HG02938 (cell line): ENCODE measurements at regions not wholly inside any gene's neighbourhood (a gene's known extent, or its start where the extent isn't known, plus 50 kb on each side); places are given as distances from the start of the nearest gene placed in this dataset.

Experiments
- ATAC-seq: cut with Tn5 transposase; IDR thresholded peaks from one replicate; pipeline ENCODE4 v1.9.1; 2021; ENCODE audit warnings: mild to moderate bottlenecking, moderate library complexity; ENCODE audit not compliant: unreplicated experiment

GRCh38 chr21:34192646-34193285, 119.4 kb downstream of the MRPS6 start:
- ATAC-seq = no peak

- ATAC-seq = no peak
Observed at GRCh38 chr21:34195335-34195734, 122.0 kb downstream of the MRPS6 start.

GRCh38 chr21:34196996-34197395, 123.6 kb downstream of the MRPS6 start:
- ATAC-seq = no peak

- ATAC-seq = no peak
Observed at GRCh38 chr21:34197561-34197960, 124.2 kb downstream of the MRPS6 start.

GRCh38 chr21:34198231-34199120, 125.1 kb downstream of the MRPS6 start:
- no peak for ATAC-seq

- ATAC-seq = no peak
Observed at GRCh38 chr21:34199121-34199910, 125.9 kb downstream of the MRPS6 start.

- no peak for ATAC-seq
Observed at GRCh38 chr21:34200288-34200905, 127.0 kb downstream of the MRPS6 start.

- no peak for ATAC-seq
Observed at GRCh38 chr21:34201001-34201400, 127.6 kb downstream of the MRPS6 start.

GRCh38 chr21:34201481-34201858, 128.1 kb downstream of the MRPS6 start:
- no peak for ATAC-seq

GRCh38 chr21:34202553-34203372, 129.4 kb downstream of the MRPS6 start:
- no peak for ATAC-seq

GRCh38 chr21:34203851-34204420, 130.6 kb downstream of the MRPS6 start:
- no peak for ATAC-seq

GRCh38 chr21:34204481-34205439, 131.4 kb downstream of the MRPS6 start:
- ATAC-seq = no peak

- no peak for ATAC-seq
Observed at GRCh38 chr21:34205811-34206571, 132.6 kb downstream of the MRPS6 start.

- no peak for ATAC-seq
Observed at GRCh38 chr21:34213959-34214358, 140.6 kb downstream of the MRPS6 start.

GRCh38 chr21:34215501-34215900, 142.1 kb downstream of the MRPS6 start:
- ATAC-seq = no peak

- ATAC-seq = no peak
Observed at GRCh38 chr21:34215911-34216717, 142.7 kb downstream of the MRPS6 start.

GRCh38 chr21:34216718-34217032, 143.3 kb downstream of the MRPS6 start:
- ATAC-seq = no peak
